Upper lobe of left lung (tissue), 4 donors: ENCODE measurements at regions not wholly inside any gene's neighbourhood (a gene's known extent, or its start where the extent isn't known, plus 50 kb on each side); places are given as distances from the start of the nearest gene placed in this dataset.

Source experiments
- CTCF ChIP-seq, 6 experiments: fragments of 450-650 bp in 4 of 6; fragments of 200-600 bp in 2 of 6; sonication (generic) in 2 of 6; IDR thresholded peaks; one replicate each; pipeline ENCODE4 v1.5.1; 2016 to 2019; ENCODE audit warnings: antibody characterized with exemption in 6 of 6
- EP300 ChIP-seq, 4 donors: sonication (generic); formaldehyde crosslinking; IDR thresholded peaks; one replicate each; pipeline ENCODE4 v1.5.1; 2017; ENCODE audit warnings: antibody characterized with exemption in 4 of 4, control low read depth in 2 of 4
- POLR2A ChIP-seq, 4 donors: fragments of 450-650 bp; IDR thresholded peaks; one replicate each; pipeline ENCODE4 v1.5.1; 2016 to 2017; ENCODE audit warnings: antibody characterized with exemption in 4 of 4, mild to moderate bottlenecking in 2 of 4

- TF ChIP-seq POLR2A (IDR thresholded peaks at IDR 0.05) (no peak), CTCF (IDR thresholded peaks at IDR 0.05) (no peak), EP300 (IDR thresholded peaks at IDR 0.05) (no peak)
Measured at GRCh38 chr6:27674882-27675281, 202.0 kb upstream of the ZNF184 start.
